ENCODE measurements at regions not wholly inside any gene's neighbourhood (a gene's known extent, or its start where the extent isn't known, plus 50 kb on each side); places are given as distances from the start of the nearest gene placed in this dataset.

- TF ChIP-seq CTCF (IDR thresholded peaks at IDR 0.05) (no peak), POLR2A (IDR thresholded peaks at IDR 0.05) (no peak)
These were observed 62.1 kb upstream of the GALNT9 start for GRCh38 chr12:132391326-132392041.

Data from uterus (tissue), 2 donors.